Right atrium auricular region (tissue), 2 donors: ENCODE measurements at regions not wholly inside any gene's neighbourhood (a gene's known extent, or its start where the extent isn't known, plus 50 kb on each side); places are given as distances from the start of the nearest gene placed in this dataset.
A peak's percentile ranks its signal among the peaks of the same experiment; 100 is the strongest.

Experiments
- DNase-seq: peaks from one replicate; pipeline ENCODE4 v3.0.0-alpha.2; 2019; ENCODE audit warnings: low spot score
- H3K27ac ChIP-seq, 2 donors: fragments of 200-600 bp; sonication (generic); 1 replicate in 1 of 2; 2 replicates in 1 of 2; pipeline ENCODE4 v1.5.1; 2016 to 2019
- H3K27me3 ChIP-seq, 2 donors: fragments of 200-600 bp; sonication (generic); one replicate each; pipeline versions ENCODE4 v1.5.1 to v1.6.0; 2017 to 2019
- H3K36me3 ChIP-seq: fragments of 200-600 bp; sonication (generic); one replicate; pipeline ENCODE4 v1.5.1; 2016
- H3K4me1 ChIP-seq, 2 donors: fragments of 200-600 bp; sonication (generic); one replicate each; pipeline versions ENCODE4 v1.5.1 to v1.6.0; 2017 to 2019
- H3K4me3 ChIP-seq, 2 donors: fragments of 200-600 bp; sonication (generic); 1 replicate in 1 of 2; 2 replicates in 1 of 2; pipeline ENCODE4 v1.5.1; 2017 to 2019; ENCODE audit warnings: mild to moderate bottlenecking in 1 of 2, moderate library complexity in 1 of 2
- H3K9me3 ChIP-seq, 2 donors: fragments of 200-600 bp; sonication (generic); one replicate each; pipeline ENCODE4 v1.5.1; 2019
- TF ChIP-seq, protein P1 (sequence below), 2 donors: fragments of 200-600 bp; sonication (generic); IDR thresholded peaks; one replicate each; pipeline ENCODE4 v1.5.1; 2019; ENCODE audit warnings: antibody characterized with exemption in 2 of 2

DNA sequence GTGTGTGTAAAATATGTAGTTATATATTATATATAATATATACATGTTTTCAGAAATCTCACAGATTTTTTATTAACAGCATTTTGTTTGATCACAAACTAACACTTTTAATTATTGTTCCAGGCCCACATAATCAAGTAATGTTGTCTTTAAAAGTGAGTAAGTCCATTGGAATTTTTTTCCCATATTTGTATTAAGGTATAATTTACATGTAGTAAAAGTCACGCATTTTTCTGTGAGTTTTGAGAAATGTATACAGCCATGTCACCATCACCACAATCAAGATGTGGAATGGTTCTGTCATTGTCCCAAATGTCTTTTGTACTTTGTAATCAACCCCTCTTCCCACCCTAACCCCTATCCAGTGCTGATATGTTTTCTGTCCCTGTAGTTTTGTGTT is 120.0 kb upstream of the RFC3 start:
- no peak for DNase-seq
- Histone ChIP-seq H3K27ac (no peak overlapping the region), H3K27me3 (no peaks in the 10 kb centered on the region), H3K4me1 (no peaks in the 10 kb centered on the region), H3K4me3 (no peak overlapping the region), H3K9me3 (no peaks in the 10 kb centered on the region), H3K36me3 (no peaks in the 10 kb centered on the region)
- TF ChIP-seq, protein P1, sequence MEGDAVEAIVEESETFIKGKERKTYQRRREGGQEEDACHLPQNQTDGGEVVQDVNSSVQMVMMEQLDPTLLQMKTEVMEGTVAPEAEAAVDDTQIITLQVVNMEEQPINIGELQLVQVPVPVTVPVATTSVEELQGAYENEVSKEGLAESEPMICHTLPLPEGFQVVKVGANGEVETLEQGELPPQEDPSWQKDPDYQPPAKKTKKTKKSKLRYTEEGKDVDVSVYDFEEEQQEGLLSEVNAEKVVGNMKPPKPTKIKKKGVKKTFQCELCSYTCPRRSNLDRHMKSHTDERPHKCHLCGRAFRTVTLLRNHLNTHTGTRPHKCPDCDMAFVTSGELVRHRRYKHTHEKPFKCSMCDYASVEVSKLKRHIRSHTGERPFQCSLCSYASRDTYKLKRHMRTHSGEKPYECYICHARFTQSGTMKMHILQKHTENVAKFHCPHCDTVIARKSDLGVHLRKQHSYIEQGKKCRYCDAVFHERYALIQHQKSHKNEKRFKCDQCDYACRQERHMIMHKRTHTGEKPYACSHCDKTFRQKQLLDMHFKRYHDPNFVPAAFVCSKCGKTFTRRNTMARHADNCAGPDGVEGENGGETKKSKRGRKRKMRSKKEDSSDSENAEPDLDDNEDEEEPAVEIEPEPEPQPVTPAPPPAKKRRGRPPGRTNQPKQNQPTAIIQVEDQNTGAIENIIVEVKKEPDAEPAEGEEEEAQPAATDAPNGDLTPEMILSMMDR (IDR thresholded peaks at IDR 0.05) = no peak

DNA sequence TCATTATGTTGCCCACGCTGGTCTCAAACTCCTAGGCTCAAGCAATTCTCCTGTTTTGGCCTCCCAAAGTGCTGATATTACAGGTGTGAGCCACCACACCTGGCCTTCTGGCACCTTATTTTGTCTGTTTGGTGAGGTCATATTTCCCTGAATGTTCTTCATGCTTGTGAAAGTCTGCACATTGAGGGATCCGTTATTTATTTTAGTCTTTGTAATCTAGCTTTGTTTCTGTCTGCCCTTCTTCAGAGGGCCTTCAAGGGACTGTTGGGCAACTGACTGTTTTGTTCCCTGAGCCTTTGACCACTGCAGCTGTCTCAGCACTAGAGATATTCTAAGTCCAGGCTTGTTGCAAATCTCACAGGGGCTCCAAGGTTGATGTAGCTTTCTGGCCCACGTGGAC is 110.5 kb upstream of the RFC3 start:
- H3K4me1 ChIP-seq = no peaks in the 10 kb centered on the region
- DNase-seq = no peak
- H3K36me3 ChIP-seq = no peaks in the 10 kb centered on the region
- H3K4me3 ChIP-seq = no peak overlapping the region
- H3K9me3 ChIP-seq = peaks cover 0 to 14% of the 10 kb centered on the region in 2 donors
- TF ChIP-seq, protein P1 (IDR thresholded peaks at IDR 0.05) = no peak
- H3K27me3 ChIP-seq = no peaks in the 10 kb centered on the region
- H3K27ac ChIP-seq = no peak overlapping the region

DNA sequence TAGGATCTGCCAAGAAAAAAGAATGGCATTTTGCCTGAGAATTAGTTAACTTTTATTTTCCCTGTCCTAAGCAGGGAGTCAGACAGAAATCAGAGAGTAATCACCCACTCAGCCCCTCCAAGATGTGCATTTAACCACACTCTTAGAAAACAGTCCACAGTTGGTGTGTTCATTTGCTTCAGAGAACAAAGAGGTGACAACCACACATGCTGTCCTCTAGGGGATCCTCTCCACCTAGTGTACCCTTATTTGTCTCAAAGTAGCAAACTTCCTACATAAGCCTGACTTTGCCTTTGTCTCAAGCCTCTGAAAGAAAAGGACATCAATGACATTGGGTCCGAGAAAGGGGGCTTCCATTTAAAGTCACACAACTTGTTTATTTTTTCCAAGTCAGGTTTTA is 107.0 kb upstream of the RFC3 start:
- DNase-seq = no peak
- H3K9me3 ChIP-seq = peaks cover 0 to 9% of the 10 kb centered on the region in 2 donors
- H3K27me3 ChIP-seq = no peaks in the 10 kb centered on the region
- no peak overlapping the region for H3K27ac ChIP-seq
- no peak overlapping the region for H3K4me3 ChIP-seq
- H3K36me3 ChIP-seq = no peaks in the 10 kb centered on the region
- no peaks in the 10 kb centered on the region for H3K4me1 ChIP-seq
- TF ChIP-seq, protein P1 (IDR thresholded peaks at IDR 0.05) = no peak

DNA sequence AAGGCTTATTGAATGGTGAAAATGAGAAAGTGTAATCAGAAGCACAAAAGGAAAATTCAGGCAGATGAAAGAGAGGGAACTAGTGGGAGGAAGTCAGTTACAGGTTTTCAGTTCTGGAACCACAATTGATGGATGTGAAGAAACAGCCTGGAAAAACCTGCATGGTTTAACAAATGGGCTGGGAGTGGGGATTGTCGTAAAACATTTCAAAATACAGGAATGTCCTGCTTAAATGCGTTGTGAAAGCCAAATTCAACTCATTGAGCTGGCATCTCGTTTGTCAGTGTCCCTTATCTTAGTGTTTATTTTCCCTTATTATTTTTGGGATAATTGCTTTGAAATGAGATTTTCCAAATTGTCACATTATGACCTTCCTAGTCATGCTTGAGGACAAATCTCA is 106.5 kb upstream of the RFC3 start:
- Histone ChIP-seq H3K36me3 (no peaks in the 10 kb centered on the region), H3K4me3 (no peak overlapping the region), H3K27me3 (no peaks in the 10 kb centered on the region), H3K9me3 (peaks cover 0 to 6% of the 10 kb centered on the region in 2 donors), H3K4me1 (no peaks in the 10 kb centered on the region), H3K27ac (no peak overlapping the region)
- DNase-seq = no peak
- TF ChIP-seq, protein P1 (IDR thresholded peaks at IDR 0.05) = no peak

DNA sequence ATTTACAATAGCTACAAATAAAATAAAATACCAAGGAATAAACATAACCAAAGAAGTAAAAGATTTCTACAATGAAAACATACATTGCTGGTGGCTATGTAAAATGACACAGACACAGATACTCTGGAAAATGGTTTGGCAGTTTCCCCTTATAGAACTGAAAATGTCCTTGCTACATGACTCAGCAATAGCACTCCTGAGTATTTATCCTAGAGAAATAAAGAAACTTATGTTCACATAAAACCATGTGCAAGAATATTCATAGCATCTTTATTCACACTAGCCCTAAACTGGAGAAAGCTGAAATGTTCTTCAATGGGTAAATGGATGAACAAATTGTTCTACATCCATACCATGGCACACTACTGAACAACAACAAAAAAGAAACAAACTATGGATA is 100.2 kb upstream of the RFC3 start:
- no peak for DNase-seq
- TF ChIP-seq, protein P1 (IDR thresholded peaks at IDR 0.05) = no peak
- Histone ChIP-seq H3K27me3 (no peaks in the 10 kb centered on the region), H3K4me3 (no peak overlapping the region), H3K4me1 (peaks cover 0 to 18% of the 10 kb centered on the region in 2 donors), H3K36me3 (no peaks in the 10 kb centered on the region), H3K27ac (no peak overlapping the region), H3K9me3 (peaks cover 0 to 9% of the 10 kb centered on the region in 2 donors)

DNA sequence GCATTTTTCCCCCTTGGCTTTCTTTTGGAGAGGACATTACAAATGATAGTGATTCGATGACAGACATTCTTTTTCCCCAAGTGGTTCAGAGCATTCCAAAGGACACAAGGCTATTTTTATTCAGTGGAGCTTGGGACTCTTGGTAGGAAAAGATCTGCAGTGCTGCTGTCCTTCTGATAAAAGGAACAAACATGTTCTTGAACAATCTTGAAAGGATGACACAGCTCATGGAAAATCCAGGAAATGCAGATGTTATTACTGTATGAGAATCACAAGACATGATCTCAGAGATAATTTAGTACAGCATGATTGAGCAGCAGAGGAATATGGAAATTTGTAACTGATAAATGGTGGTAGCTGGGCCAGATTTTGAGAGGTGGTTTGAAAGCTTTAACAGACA is 96.2 kb upstream of the RFC3 start:
- DNase-seq = no peak
- Histone ChIP-seq H3K4me3 (no peak overlapping the region), H3K9me3 (peaks cover 0 to 9% of the 10 kb centered on the region in 2 donors), H3K4me1 (peaks cover 0 to 31% of the 10 kb centered on the region in 2 donors), H3K27me3 (no peaks in the 10 kb centered on the region), H3K27ac (peak overlapping the region; percentile 68 to 75), H3K36me3 (no peaks in the 10 kb centered on the region)
- TF ChIP-seq, protein P1 (IDR thresholded peaks at IDR 0.05) = no peak
